NT2/D1 (cell line): ENCODE measurements at regions not wholly inside any gene's neighbourhood (a gene's known extent, or its start where the extent isn't known, plus 50 kb on each side); places are given as distances from the start of the nearest gene placed in this dataset.
"Not testable (repeated sequence)": the region's sequence is repeated elsewhere in the genome, so short reads cannot be mapped to it uniquely, and the experiment has no call there.

Source experiments
- SUZ12 ChIP-seq: IDR thresholded peaks from 2 replicates; pipeline ENCODE4 v1.6.1; 2011; ENCODE audit not compliant: insufficient read length, insufficient read depth; ENCODE audit errors: extremely low read depth
- YY1 ChIP-seq: IDR thresholded peaks from 2 replicates; pipeline ENCODE4 v1.6.1; 2011; ENCODE audit not compliant: insufficient read length, insufficient read depth
- ZNF274 ChIP-seq: IDR thresholded peaks from 2 replicates; pipeline ENCODE4 v1.6.1; 2011; ENCODE audit warnings: mild to moderate bottlenecking, low read depth, low read length

DNA sequence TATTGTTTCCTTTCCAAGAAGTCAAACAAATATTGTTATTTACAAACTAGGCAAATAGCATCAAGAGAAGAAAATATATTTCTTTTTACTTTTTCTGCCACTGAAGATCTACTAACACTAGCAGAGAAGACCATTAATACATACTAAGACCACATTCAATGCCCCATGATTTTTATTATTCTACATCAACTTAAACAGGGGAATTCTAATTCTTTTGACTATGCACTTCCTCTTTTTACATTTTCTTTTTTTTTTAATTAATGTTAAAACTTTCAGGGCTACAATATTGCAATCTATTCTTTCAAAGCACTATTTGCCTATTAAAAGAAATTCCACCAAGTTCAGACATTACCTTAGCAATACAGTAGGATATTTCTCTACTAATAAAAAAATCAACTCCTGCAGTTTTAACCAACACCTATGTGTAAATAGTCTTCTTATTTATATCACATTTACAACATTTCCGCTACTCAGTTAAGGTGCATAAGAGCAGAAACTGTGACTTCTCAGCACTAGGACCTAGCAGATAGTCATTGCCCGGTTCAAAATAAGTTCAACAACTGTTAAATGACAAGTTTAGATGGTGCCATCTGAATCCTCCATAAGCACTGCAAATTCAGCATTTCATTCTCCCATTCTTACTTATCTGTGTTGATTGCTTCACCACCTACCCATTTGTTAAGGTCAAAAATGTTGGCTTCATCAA is 513.5 kb downstream of the TTLL7 start:
- not testable (repeated sequence) for TF ChIP-seq YY1, ZNF274, SUZ12
